HG03064 (cell line): ENCODE measurements at regions not wholly inside any gene's neighbourhood (a gene's known extent, or its start where the extent isn't known, plus 50 kb on each side); places are given as distances from the start of the nearest gene placed in this dataset.

Experiments
- ATAC-seq: cut with Tn5 transposase; IDR thresholded peaks from one replicate; pipeline ENCODE4 v1.9.1; 2021; ENCODE audit warnings: low read depth; ENCODE audit not compliant: unreplicated experiment

- no peak for ATAC-seq
These were observed 175.1 kb upstream of the ERBB4 start for GRCh38 chr2:212713681-212714080.

- ATAC-seq = no peak
These were observed 174.4 kb upstream of the ERBB4 start for GRCh38 chr2:212712991-212713390.

GRCh38 chr2:212712466-212712865, 173.9 kb upstream of the ERBB4 start:
- no peak for ATAC-seq

GRCh38 chr2:212711856-212712255, 173.3 kb upstream of the ERBB4 start:
- no peak for ATAC-seq

- no peak for ATAC-seq
These were observed 170.7 kb upstream of the ERBB4 start for GRCh38 chr2:212709280-212709679.

GRCh38 chr2:212708355-212708754, 169.8 kb upstream of the ERBB4 start:
- ATAC-seq = no peak

GRCh38 chr2:212695426-212695825, 156.8 kb upstream of the ERBB4 start:
- ATAC-seq = no peak

- no peak for ATAC-seq
These were observed 155.8 kb upstream of the ERBB4 start for GRCh38 chr2:212694398-212694797.

GRCh38 chr2:212692466-212692865, 153.9 kb upstream of the ERBB4 start:
- no peak for ATAC-seq

GRCh38 chr2:212686285-212686895, 147.8 kb upstream of the ERBB4 start:
- ATAC-seq = peak; percentile 56

- no peak for ATAC-seq
These were observed 144.9 kb upstream of the ERBB4 start for GRCh38 chr2:212683346-212684097.

- ATAC-seq = no peak
These were observed 144.3 kb upstream of the ERBB4 start for GRCh38 chr2:212682937-212683336.

GRCh38 chr2:212677466-212677865, 138.9 kb upstream of the ERBB4 start:
- ATAC-seq = no peak

- ATAC-seq = no peak
These were observed 133.6 kb upstream of the ERBB4 start for GRCh38 chr2:212672186-212672585.

- ATAC-seq = no peak
These were observed 131.2 kb upstream of the ERBB4 start for GRCh38 chr2:212669761-212670160.

- ATAC-seq = peak; percentile 57
These were observed 129.2 kb upstream of the ERBB4 start for GRCh38 chr2:212667751-212668316.

GRCh38 chr2:212665948-212666347, 127.3 kb upstream of the ERBB4 start:
- no peak for ATAC-seq

GRCh38 chr2:212659441-212659840, 120.8 kb upstream of the ERBB4 start:
- no peak for ATAC-seq

GRCh38 chr2:212649646-212650045, 111.0 kb upstream of the ERBB4 start:
- no peak for ATAC-seq

GRCh38 chr2:212646698-212647366, 108.2 kb upstream of the ERBB4 start:
- no peak for ATAC-seq

GRCh38 chr2:212644195-212644837, 105.7 kb upstream of the ERBB4 start:
- no peak for ATAC-seq
